ENCODE measurements at regions not wholly inside any gene's neighbourhood (a gene's known extent, or its start where the extent isn't known, plus 50 kb on each side); places are given as distances from the start of the nearest gene placed in this dataset.

DNA sequence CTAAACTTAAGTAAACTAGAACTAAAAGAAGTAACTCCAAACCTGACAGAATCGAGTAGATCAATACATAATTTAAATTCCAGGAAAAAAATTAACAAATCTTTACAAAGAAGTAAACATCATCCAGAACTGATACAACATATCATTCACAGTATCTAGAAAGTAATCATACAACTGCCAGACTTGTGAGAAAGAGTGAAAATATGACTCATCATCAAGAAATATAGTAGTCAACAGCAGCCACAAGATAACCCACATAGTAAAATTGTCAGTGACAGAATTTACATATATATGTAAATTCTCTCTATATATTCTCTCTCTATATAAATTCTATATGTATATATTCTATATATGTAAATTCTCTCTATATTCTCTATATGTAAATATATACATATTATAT, 242.8 kb upstream of the RGS17 start:
- WGBS, 2 donors: 75 to 78% methylated on average over 1 of the region's 1 CpG
- H3K9me3 ChIP-seq: no peaks in the 10 kb centered on the region
- no peak overlapping the region for H3K4me3 ChIP-seq
- TF ChIP-seq POLR2A (IDR thresholded peaks at IDR 0.05): no peak
- TF ChIP-seq POLR2AphosphoS5 (IDR thresholded peaks at IDR 0.05): no peak
- no peak for TF ChIP-seq EP300 (IDR thresholded peaks at IDR 0.05)
- no peak for TF ChIP-seq CTCF (IDR thresholded peaks at IDR 0.05)
- H3K27me3 ChIP-seq: no peaks in the 10 kb centered on the region
- no peak for ATAC-seq (ENCODE audit: low FRiP score in 2 of 2)
- no peaks in the 10 kb centered on the region for H3K4me1 ChIP-seq
- no peak for DNase-seq
- no peak overlapping the region for H3K27ac ChIP-seq
- no peaks in the 10 kb centered on the region for H3K36me3 ChIP-seq

- Histone ChIP-seq H3K4me1 (peaks cover 0 to 2% (median 0%) of the 10 kb centered on the region in 4 donors), H3K36me3 (no peaks in the 10 kb centered on the region), H3K9me3 (no peaks in the 10 kb centered on the region), H3K27ac (no peak overlapping the region), H3K27me3 (no peaks in the 10 kb centered on the region), H3K4me3 (no peak overlapping the region)
- 58 to 89% methylated on average over 5 of the region's 5 CpGs for WGBS, 2 donors
- no peak for TF ChIP-seq POLR2AphosphoS5 (IDR thresholded peaks at IDR 0.05)
- no peak for TF ChIP-seq EP300 (IDR thresholded peaks at IDR 0.05)
- no peak for TF ChIP-seq CTCF (IDR thresholded peaks at IDR 0.05)
- TF ChIP-seq POLR2A (IDR thresholded peaks at IDR 0.05): no peak
- DNase-seq (no peak), ATAC-seq (ENCODE audit: low FRiP score in 2 of 2) (no peak)
Measured at GRCh38 chr6:153368131-153368530, 237.0 kb upstream of the RGS17 start.

DNA sequence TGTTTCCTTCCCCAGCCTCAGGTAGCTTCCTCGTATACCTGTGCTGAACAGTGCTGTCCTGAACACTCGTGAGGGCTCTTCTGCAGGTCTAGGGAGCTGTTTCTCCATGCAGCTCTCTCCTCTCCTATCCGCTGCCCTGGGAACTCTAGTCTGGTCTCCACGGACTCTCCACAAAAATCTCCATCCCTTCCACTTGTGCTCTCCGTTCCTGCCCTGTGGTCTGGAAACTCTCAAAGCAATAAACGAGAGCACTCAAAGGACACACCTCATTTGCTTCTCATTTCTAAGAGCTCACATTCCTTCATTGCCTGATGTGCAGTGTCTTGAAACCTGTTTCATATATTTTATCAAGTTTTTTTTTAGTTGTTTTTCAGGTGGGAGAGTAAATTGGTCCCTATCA, 235.9 kb upstream of the RGS17 start:
- Histone ChIP-seq H3K4me3 (no peak overlapping the region), H3K4me1 (peaks cover 0 to 2% (median 0%) of the 10 kb centered on the region in 4 donors), H3K36me3 (no peaks in the 10 kb centered on the region), H3K27ac (no peak overlapping the region), H3K9me3 (no peaks in the 10 kb centered on the region), H3K27me3 (no peaks in the 10 kb centered on the region)
- 61 to 65% methylated on average over 6 of the region's 6 CpGs for WGBS, 2 donors
- DNase-seq (peak in 1 of 2 donors; percentile 30), ATAC-seq (ENCODE audit: low FRiP score in 2 of 2) (no peak)
- TF ChIP-seq EP300 (IDR thresholded peaks at IDR 0.05) (no peak), POLR2AphosphoS5 (IDR thresholded peaks at IDR 0.05) (no peak), CTCF (IDR thresholded peaks at IDR 0.05) (no peak), POLR2A (IDR thresholded peaks at IDR 0.05) (no peak)

GRCh38 chr6:153357391-153357790, 226.3 kb upstream of the RGS17 start:
- Histone ChIP-seq H3K27ac (no peak overlapping the region), H3K4me1 (no peaks in the 10 kb centered on the region), H3K36me3 (no peaks in the 10 kb centered on the region), H3K4me3 (no peak overlapping the region), H3K27me3 (no peaks in the 10 kb centered on the region), H3K9me3 (peaks cover 0 to 3% (median 0%) of the 10 kb centered on the region in 4 donors)
- ATAC-seq (ENCODE audit: low FRiP score in 2 of 2) (no peak), DNase-seq (no peak)
- TF ChIP-seq POLR2A (IDR thresholded peaks at IDR 0.05) (no peak), POLR2AphosphoS5 (IDR thresholded peaks at IDR 0.05) (no peak), CTCF (IDR thresholded peaks at IDR 0.05) (no peak), EP300 (IDR thresholded peaks at IDR 0.05) (no peak)
- 74 to 82% methylated on average over 5 to 6 of the region's 6 CpGs for WGBS, 2 donors

- no peaks in the 10 kb centered on the region for H3K9me3 ChIP-seq
- no peaks in the 10 kb centered on the region for H3K36me3 ChIP-seq
- TF ChIP-seq POLR2AphosphoS5 (IDR thresholded peaks at IDR 0.05): no peak
- no peak for TF ChIP-seq EP300 (IDR thresholded peaks at IDR 0.05)
- TF ChIP-seq POLR2A (IDR thresholded peaks at IDR 0.05): no peak
- TF ChIP-seq CTCF (IDR thresholded peaks at IDR 0.05): no peak
- no peak for DNase-seq
- H3K27me3 ChIP-seq: no peaks in the 10 kb centered on the region
- H3K4me1 ChIP-seq: no peaks in the 10 kb centered on the region
- H3K4me3 ChIP-seq: no peak overlapping the region
- WGBS, 2 donors: 75 to 78% methylated on average over 2 of the region's 2 CpGs
- H3K27ac ChIP-seq: no peak overlapping the region
- ATAC-seq (ENCODE audit: low FRiP score in 2 of 2): no peak
Measured at GRCh38 chr6:153340568-153340967, 209.5 kb upstream of the RGS17 start.
